ENCODE measurements at regions not wholly inside any gene's neighbourhood (a gene's known extent, or its start where the extent isn't known, plus 50 kb on each side); places are given as distances from the start of the nearest gene placed in this dataset.

DNA sequence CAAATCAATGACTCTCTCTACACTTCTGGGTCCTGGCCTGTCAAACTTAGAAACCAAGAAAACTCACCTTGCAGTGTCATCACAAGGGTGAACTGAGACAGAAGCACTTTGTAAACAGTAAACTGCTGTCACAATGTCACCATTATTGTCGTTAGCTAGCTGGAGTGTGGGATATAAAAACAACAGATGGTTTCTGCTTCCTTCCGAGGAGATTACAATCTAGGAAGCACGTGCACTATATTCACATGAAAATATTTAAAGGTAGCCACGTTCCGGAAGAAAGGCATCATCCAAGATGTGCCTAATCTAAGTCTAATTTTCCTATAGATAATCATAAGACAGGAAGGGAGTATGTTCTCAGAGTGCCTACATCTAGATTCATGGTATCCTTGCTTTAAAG, 64.7 kb upstream of the ACSL1 start:
- CTCF ChIA-PET (ENCODE audit: partially characterized antibody): interaction anchor here (0.6 kb wide), 1 partner anchor 315 kb away, joined by 3 read pairs; no protein-coding TSS in a partner anchor
- Histone ChIP-seq H3K4ac (replicated peaks; ENCODE audit: insufficient read length, low read depth, low read length) (no peak overlapping the region), H2BK20ac (ENCODE audit: low read length) (no peak overlapping the region), H4K5ac (ENCODE audit: insufficient read length, low read depth, low read length) (no peak overlapping the region), H3K27me3 (replicated peaks in 1 of 4; ENCODE audit: control insufficient read depth in 3 of 4, extremely low read depth in 1 of 4, insufficient read depth in 3 of 4, low read length in 3 of 4) (no peaks in the 10 kb centered on the region), H3K36me3 (ENCODE audit: control insufficient read depth in 2 of 4, insufficient read depth in 4 of 4, low read length in 3 of 4) (no peaks in the 10 kb centered on the region), H3K4me2 (ENCODE audit: insufficient read depth in 1 of 2, low read depth in 2 of 2, low read length in 2 of 2) (no peak overlapping the region), H4K8ac (ENCODE audit: extremely low read depth, insufficient read depth, low read length) (no peak overlapping the region), H4K20me1 (replicated peaks in 1 of 2; ENCODE audit: control insufficient read depth in 1 of 2, insufficient read depth in 2 of 2, low read length in 2 of 2) (no peaks in the 10 kb centered on the region), H2BK15ac (ENCODE audit: low read length) (no peak overlapping the region), H3K56ac (replicated peaks; ENCODE audit: insufficient read length, low read depth, low read length) (no peak overlapping the region), H3K23me2 (ENCODE audit: low read depth, low read length) (no peaks in the 10 kb centered on the region), H3K79me2 (ENCODE audit: control insufficient read depth in 1 of 2, insufficient read depth in 2 of 2, low read length in 2 of 2) (no peaks in the 10 kb centered on the region), H3K27ac (ENCODE audit: low read depth, low read length) (no peak overlapping the region), H3K9ac (replicated peaks in 1 of 4; ENCODE audit: extremely low read depth in 1 of 4, low read depth in 3 of 4, low read length in 3 of 4) (no peak overlapping the region), H3K4me1 (replicated peaks in 1 of 4; ENCODE audit: control insufficient read depth in 3 of 4, insufficient read depth in 4 of 4, low read length in 3 of 4) (no peaks in the 10 kb centered on the region), H4K91ac (replicated peaks; ENCODE audit: insufficient read length, low read length) (no peak overlapping the region), H2AK5ac (ENCODE audit: low read depth, low read length) (no peak overlapping the region), H3K18ac (ENCODE audit: extremely low read depth, low read length) (no peak overlapping the region), H2BK12ac (ENCODE audit: low read depth, low read length) (no peak overlapping the region), H3K14ac (ENCODE audit: insufficient read length) (no peak overlapping the region), H3K9me3 (ENCODE audit: insufficient read depth in 2 of 2, low read depth in 1 of 2, low read length in 1 of 2) (no peaks in the 10 kb centered on the region), H2BK5ac (ENCODE audit: low read depth, low read length) (no peak overlapping the region), H2AFZ (ENCODE audit: low read length) (no peak overlapping the region), H3K79me1 (ENCODE audit: low read depth, low read length) (no peaks in the 10 kb centered on the region), H3K23ac (ENCODE audit: insufficient read length) (no peak overlapping the region), H3K4me3 (ENCODE audit: extremely low read depth in 1 of 4, insufficient read depth in 2 of 4, low read depth in 3 of 4, low read length in 4 of 4) (no peak overlapping the region), H2BK120ac (replicated peaks; ENCODE audit: low read depth, low read length) (no peak overlapping the region)
- FAIRE-seq (no peak), DNase-seq (ENCODE audit: low read depth in 1 of 2, low spot score in 2 of 2) (no peak)
- POLR2A ChIA-PET (ENCODE audit: partially characterized antibody): no interaction called here
- TF ChIP-seq FOSL1 (IDR thresholded peaks at IDR 0.05; ENCODE audit: insufficient read depth, low read depth, low read length) (no peak), ASH2L (IDR thresholded peaks at IDR 0.05; ENCODE audit: low read length) (no peak), SIRT6 (IDR thresholded peaks at IDR 0.05; ENCODE audit: low read length) (no peak), GTF2F1 (IDR thresholded peaks at IDR 0.05; ENCODE audit: borderline replicate concordance, low read depth, low read length) (no peak), TAF1 (IDR thresholded peaks at IDR 0.05; ENCODE audit: low read depth, low read length) (no peak), TEAD4 (IDR thresholded peaks at IDR 0.05; ENCODE audit: low read depth, low read length) (no peak), ZNF274 (IDR thresholded peaks at IDR 0.05; ENCODE audit: borderline replicate concordance, extremely low read depth, low read length) (no peak), BACH1 (IDR thresholded peaks at IDR 0.05; ENCODE audit: low read length) (no peak), YY1 (IDR thresholded peaks at IDR 0.05; ENCODE audit: low read depth, low read length) (no peak), CTBP2 (IDR thresholded peaks at IDR 0.05; ENCODE audit: borderline replicate concordance, insufficient read depth, insufficient read length, low read length) (no peak), RXRA (IDR thresholded peaks at IDR 0.05; ENCODE audit: insufficient read depth, low read depth, low read length) (no peak)
- 93% methylated on average over 5 of the region's 5 CpGs; no CpG with 5 or more reads in 1 of the 2 experiments for WGBS, 2 experiments (ENCODE audit: extremely low coverage in 1 of 2, insufficient coverage in 1 of 2, insufficient read length in 1 of 2, insufficient replicate concordance in 2 of 2, low coverage in 1 of 2, low lambda C conversion rate in 2 of 2, missing lambda C conversion rate in 1 of 2)

Data from H1 (cell line).